PC-3 (cell line): ENCODE measurements at regions not wholly inside any gene's neighbourhood (a gene's known extent, or its start where the extent isn't known, plus 50 kb on each side); places are given as distances from the start of the nearest gene placed in this dataset.

Experiments
- CTCF ChIP-seq: fragments of 300-600 bp; sonication (generic); conservative IDR thresholded peaks from 2 replicates; pipeline ENCODE4 v1.5.1; 2017; ENCODE audit warnings: antibody characterized with exemption, low read depth, mild to moderate bottlenecking, low read length
- EZH2 ChIP-seq: fragments of 300-600 bp; sonication (generic); IDR thresholded peaks from one replicate; pipeline ENCODE4 v1.6.1; 2017; ENCODE audit warnings: antibody characterized with exemption, mild to moderate bottlenecking, low read length; ENCODE audit not compliant: unreplicated experiment

- TF ChIP-seq CTCF (no peak), EZH2 (no peak)
These were observed 655.1 kb downstream of the DSC3 start for GRCh38 chr18:30387401-30387800.
